GM23338 (cell line): ENCODE measurements at regions not wholly inside any gene's neighbourhood (a gene's known extent, or its start where the extent isn't known, plus 50 kb on each side); places are given as distances from the start of the nearest gene placed in this dataset.

Experiments
- CREB1 ChIP-seq: fragments of 250-450 bp; sonication (Bioruptor Pico); IDR thresholded peaks from 2 replicates; pipeline ENCODE4 v1.5.0; 2020; ENCODE audit warnings: low read depth, mild to moderate bottlenecking, moderate library complexity
- CTCF ChIP-seq, 2 experiments: fragments of 200-600 bp in 1 of 2; sonication (generic) in 1 of 2; conservative IDR thresholded peaks; 2 replicates each; pipeline versions ENCODE4 v1.5.1 to v1.6.1; 2016 to 2017; ENCODE audit warnings: antibody characterized with exemption in 2 of 2, low read depth in 2 of 2, mild to moderate bottlenecking in 2 of 2, moderate library complexity in 1 of 2
- EZH2 ChIP-seq: fragments of 200-600 bp; sonication (generic); IDR thresholded peaks from one replicate; pipeline ENCODE4 v1.8.0; 2017; ENCODE audit warnings: antibody characterized with exemption, mild to moderate bottlenecking, low read depth; ENCODE audit not compliant: unreplicated experiment
- EZH2phosphoT487 ChIP-seq: fragments of 200-600 bp; sonication (generic); IDR thresholded peaks from one replicate; pipeline ENCODE4 v1.8.1; 2018; ENCODE audit warnings: antibody characterized with exemption; ENCODE audit not compliant: unreplicated experiment
- NANOG ChIP-seq: IDR thresholded peaks from 2 replicates; pipeline ENCODE4 v1.6.1; 2016; ENCODE audit warnings: antibody characterized with exemption, borderline replicate concordance
- POLR2AphosphoS5 ChIP-seq: IDR thresholded peaks from 2 replicates; pipeline ENCODE4 v1.6.1; 2016; ENCODE audit warnings: antibody characterized with exemption, low read depth
- REST ChIP-seq: IDR thresholded peaks from one replicate; pipeline ENCODE4 v1.6.1; 2018; ENCODE audit warnings: antibody characterized with exemption; ENCODE audit not compliant: unreplicated experiment
- STAT1 ChIP-seq: IDR thresholded peaks from one replicate; pipeline ENCODE4 v1.6.1; 2016; ENCODE audit warnings: antibody characterized with exemption; ENCODE audit not compliant: unreplicated experiment
- ZNF114 ChIP-seq: fragments of 250-450 bp; sonication (Bioruptor Pico); IDR thresholded peaks from 2 replicates; pipeline ENCODE4 v1.5.0; 2020; ENCODE audit warnings: mild to moderate bottlenecking, moderate library complexity

GRCh38 chr15:39139431-39140059 is 441.3 kb upstream of the THBS1 start:
- TF ChIP-seq CTCF (conservative IDR thresholded peaks at IDR 0.05; ENCODE audit: low read depth in 2 of 2) (no peak), POLR2AphosphoS5 (no peak), EZH2 (no peak), NANOG (no peak), CREB1 (CRISPR knock-in tag) (no peak), REST (no peak), ZNF114 (CRISPR knock-in tag) (no peak), EZH2phosphoT487 (no peak), STAT1 (no peak)
